ENCODE measurements at regions not wholly inside any gene's neighbourhood (a gene's known extent, or its start where the extent isn't known, plus 50 kb on each side); places are given as distances from the start of the nearest gene placed in this dataset.
A peak's percentile ranks its signal among the peaks of the same experiment; 100 is the strongest.

DNA sequence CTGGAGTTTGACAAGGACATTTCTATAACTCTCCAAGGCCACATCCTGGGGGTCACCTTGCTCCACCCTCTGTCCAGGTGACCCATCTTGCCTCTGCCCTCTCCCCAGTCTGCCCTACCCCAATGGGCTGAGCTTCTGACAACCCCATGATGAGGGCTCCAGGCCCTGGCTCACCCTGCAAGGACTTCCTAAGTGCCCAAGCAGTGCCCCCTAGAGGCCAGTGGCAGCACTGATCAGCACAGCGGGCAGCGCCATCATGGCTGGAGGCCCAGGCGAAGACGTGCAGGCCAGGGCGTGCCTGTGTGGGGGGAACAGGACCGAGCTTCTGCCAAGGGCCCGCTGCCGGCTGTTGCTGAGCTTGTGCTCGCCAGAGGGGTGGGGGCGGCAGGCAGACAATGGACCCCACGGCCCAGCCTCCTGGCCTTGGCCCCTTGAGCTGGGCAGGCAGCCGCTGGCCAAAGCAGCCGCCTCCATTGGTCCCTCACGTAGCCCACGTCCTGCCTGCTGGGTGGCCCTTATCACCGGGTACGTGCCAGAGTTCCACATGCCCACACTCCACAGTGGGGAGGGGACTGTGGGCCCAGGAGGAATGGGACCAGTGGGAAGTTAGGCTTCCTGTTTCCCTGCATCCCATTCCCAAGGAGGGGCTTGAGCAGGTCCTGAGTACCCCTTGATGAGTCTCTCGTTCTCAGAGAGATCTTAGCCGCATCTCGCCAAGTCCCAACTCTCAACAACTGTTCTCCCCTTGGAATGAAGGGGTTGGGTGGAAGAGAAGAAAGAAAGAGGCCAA is 64.3 kb downstream of the MRPL14 start:
- peak; percentile 24 for DNase-seq (ENCODE audit: low read depth)

DNA sequence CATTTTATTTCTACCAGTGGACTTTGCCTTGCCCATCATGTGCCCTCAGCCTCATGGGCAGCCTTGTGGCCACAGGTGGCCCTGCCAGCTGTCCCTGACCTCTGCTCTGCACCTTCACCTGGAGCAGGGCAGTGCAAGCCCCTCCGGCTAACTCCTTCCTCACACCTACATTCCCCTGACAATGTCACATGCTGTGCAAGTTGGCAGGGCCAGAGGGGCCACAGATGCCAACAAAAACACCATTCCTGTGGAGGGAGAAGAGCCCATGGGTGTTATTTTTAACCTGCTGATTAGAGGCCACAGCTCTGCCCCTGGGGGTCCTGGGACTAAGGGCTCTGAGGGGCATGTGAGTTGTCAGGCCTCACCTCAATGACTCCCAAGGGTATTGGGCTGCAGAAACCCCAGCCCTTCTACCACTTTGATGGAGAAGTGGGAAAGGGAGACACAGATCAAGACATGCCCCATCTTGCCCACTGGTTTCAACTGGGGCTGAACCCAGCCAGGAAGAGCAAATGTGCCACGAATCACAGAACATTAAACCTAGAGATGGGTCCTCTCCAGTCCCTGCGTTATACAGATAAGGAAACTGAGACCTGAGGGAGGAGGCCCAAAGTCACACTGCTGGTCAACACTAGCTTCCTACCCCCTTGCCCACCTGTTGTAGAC is 65.0 kb downstream of the MRPL14 start:
- DNase-seq (ENCODE audit: low read depth): no peak

GRCh38 chr6:44061375-44062104 is 65.7 kb downstream of the MRPL14 start:
- DNase-seq (ENCODE audit: low read depth): no peak

DNA sequence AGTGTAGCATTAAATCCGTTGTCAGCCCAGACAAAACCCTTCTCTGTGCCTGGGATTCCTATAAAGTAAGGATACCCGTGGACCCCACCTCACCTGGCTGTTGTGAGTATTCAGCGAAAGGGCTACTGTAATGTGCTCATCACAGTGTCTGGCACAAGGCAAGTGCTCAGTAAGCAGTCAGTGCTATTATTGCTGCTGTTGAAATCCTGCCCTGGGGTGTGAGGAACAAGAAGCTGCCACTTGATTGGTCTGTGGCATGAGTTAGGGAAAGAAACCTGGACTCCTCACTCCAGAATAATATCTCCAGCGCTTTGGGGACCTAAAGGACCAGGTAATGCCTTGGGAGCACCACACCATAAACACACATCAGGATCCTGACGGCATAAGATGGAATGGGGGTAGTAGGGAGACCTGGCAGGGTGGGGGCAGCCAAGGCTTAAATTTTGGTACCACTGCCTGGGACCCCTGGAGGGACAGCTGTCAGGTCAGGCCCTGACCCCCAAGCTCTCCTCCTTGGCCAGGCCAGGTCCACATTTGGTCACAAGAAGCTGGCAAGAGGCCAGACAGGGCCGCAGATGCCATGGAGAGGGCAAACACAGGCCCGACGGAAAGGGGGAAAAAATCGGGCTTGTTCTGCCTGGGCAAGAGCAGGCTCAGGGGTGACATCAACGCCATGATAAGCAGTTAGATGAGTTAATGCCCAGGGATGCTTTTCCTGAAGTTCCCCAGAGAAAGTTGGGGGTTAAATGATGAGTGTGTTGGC is 66.5 kb downstream of the MRPL14 start:
- DNase-seq (ENCODE audit: low read depth): no peak

DNA sequence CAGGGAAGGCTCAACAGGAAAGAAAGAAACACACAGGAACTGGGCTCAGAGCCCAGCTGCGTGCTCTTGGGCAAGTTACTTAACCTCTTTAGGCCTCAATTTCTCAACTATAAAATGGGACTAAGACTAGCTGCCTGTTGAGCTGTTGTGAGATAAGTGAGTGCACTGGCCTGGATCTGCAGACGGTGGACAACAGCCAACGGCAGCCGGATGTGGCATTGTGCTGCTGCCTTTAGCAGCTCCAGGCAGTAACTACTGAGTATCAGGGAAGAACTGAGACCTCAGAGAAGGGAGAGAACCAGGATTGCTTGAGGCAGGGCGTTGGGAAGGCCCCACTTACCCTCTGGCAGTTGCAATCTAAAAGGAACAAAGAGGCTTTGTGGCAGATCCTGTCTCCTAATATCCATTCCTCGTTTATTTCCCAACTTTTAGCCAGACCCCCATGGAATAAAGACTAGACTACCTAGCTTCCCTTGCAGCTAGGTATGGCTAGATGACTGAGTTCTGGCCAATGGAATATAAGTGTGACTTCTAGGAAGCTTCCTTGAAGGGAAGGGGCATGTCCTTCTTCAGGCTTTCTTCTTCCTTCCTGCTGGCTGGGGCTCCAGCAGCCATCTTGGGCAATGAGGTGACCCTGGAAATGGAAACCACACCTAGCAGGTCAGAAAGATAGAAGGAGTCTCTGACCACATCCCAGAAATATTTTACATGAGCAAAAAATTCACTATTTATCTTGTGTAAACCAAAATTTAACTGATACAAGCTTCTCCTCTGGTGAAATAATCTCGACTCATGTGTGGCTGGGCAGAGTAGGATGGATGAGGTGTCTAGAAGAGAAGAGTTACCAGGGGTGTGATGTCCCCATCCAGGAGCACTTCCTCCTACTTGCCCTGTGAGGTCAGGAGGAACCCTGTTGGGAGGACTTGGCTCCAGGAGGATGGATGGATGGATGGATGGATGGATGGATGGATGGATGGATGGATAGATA is 67.6 kb downstream of the MRPL14 start:
- no peak for DNase-seq (ENCODE audit: low read depth)

DNA sequence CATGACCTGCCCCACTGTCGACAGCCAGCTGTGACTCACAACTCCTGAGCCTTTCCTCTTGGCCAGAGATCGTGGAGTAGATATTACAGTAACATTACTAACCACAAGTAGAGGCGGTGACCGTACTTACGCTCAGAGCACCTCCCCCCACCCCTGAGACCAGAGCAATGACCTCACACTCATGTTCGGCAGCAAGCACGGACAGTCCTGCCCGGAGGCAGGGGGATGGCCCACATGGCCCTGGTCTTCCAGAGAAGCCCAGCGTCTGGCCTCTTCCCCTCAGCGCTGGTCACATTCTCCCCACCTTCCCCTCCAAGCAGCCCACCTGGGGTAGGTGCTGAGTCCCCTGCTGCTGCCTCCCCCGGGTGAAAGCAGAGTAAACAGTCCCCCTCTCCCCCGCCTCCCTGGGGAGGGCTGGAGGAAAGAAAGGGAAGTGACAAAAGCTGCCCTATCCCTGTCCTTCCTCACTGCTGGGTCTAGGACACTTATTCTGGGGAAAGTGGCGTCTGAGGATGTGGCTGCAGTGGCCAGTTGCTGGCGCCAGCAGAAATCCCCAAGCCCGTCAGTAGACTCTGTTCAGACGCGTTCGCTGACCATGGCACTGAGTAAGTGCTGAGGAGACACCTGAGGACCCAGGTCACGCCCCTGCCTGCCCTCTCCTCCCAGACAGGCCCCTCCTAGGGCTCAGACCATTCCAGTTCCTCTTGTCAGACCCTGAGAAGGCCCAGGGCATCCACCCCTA is 68.5 kb downstream of the MRPL14 start:
- DNase-seq (ENCODE audit: low read depth): no peak

GRCh38 chr6:44057931-44058616 is 69.2 kb downstream of the MRPL14 start:
- no peak for DNase-seq (ENCODE audit: low read depth)

- DNase-seq (ENCODE audit: low read depth): no peak
Measured at GRCh38 chr6:44057238-44057930, 69.9 kb downstream of the MRPL14 start.

GRCh38 chr6:44056392-44057237 is 70.6 kb downstream of the MRPL14 start:
- DNase-seq (ENCODE audit: low read depth): no peak

DNA sequence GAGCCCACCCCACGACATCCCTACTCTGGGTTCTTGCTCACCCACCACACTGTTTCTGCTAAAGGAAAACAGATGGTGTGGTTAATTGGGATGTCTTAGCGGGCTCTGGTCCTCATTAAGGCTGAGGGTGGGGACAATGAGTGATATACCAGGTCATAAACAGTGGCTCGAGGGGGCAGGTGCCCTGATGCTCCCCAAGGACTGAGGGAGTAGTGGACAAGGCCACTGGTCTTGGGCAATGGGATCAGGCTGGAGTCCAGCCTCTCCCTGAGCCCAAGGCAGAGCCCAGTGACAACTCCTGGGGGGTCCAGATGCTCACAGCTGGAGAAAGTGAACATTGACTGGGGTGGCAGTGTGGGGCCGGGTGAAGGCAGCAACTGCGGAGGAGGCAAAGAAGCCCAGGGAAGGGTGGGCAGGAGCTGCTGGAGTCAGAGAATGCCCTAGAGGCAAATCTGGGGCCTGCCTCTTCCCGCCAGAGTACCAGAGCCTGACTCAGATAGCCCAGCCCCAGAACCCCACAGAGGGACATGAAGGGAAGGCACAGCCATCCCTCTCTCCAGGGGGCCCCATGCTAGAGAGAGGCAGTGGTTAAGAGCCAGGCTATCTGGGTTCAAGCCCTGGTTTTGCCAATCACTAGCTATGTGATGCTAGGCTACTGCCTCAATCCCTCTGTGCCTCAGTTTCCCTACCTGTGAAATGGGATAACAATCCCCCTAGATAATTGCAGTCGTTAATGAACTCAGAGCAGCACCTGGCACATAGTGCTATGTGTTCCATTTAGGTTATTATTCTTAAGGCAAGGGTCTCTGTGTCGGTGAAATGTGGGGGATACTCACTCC is 72.3 kb downstream of the MRPL14 start:
- no peak for DNase-seq (ENCODE audit: low read depth)

GRCh38 chr6:44053760-44054556 is 73.3 kb downstream of the MRPL14 start:
- DNase-seq (ENCODE audit: low read depth): no peak

GRCh38 chr6:44053106-44053756 is 74.0 kb downstream of the MRPL14 start:
- no peak for DNase-seq (ENCODE audit: low read depth)

DNA sequence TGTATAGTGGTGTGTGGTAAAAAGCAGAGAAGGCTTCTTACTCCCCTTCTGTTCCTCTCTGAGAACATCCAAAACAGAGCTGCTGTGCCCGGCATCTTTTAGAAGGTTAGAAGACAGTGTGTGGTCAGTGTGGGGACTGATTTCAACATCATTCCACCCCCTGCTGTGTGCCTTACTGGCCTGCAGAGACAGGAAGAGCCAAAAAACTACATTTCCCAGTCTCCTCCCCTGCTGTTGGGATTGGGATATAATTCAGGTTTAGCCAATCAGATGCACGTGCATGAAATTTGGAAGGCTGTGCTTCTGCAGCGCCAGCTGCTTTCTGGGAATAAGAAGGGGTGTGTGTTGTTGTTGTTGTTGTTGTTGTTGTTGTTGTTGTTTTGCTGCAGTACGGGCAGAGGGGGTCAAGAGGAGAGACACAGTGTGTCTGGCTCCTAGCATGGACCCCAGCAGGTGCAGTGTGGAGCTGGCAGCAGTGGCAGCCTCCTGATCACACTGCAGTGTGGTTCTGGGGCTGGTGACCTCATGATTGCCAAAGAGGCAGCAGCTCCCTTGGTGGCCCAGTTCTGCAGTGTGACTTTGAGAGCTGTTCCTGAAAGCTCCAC is 74.7 kb downstream of the MRPL14 start:
- DNase-seq (ENCODE audit: low read depth): no peak

GRCh38 chr6:44051515-44051914 is 75.7 kb downstream of the MRPL14 start:
- DNase-seq (ENCODE audit: low read depth): no peak

GRCh38 chr6:44050872-44051505 is 76.3 kb downstream of the MRPL14 start:
- no peak for DNase-seq (ENCODE audit: low read depth)
